Natural killer cell (primary cell): ENCODE measurements at regions not wholly inside any gene's neighbourhood (a gene's known extent, or its start where the extent isn't known, plus 50 kb on each side); places are given as distances from the start of the nearest gene placed in this dataset.

ENCODE experiments used
- ATAC-seq, 3 donors: fragments of 150-1000 bp in 2 of 3; fragments of 200-7000 bp in 1 of 3; cut with Tn5 transposase; 1 replicate in 1 of 3; 2 replicates in 2 of 3; pipeline ENCODE4 v1.10.0; 2021; ENCODE audit warnings: mild to moderate bottlenecking in 2 of 3, moderate library complexity in 2 of 3
- DNase-seq, 2 donors: peaks; one replicate each; pipeline versions ENCODE4 v3.0.0 to v3.0.0-alpha.2; 2013 to 2021; ENCODE audit warnings: mixed read lengths in 1 of 2
- H3K27ac ChIP-seq: one replicate; pipeline ENCODE4 v1.5.1; 2013; ENCODE audit warnings: mild to moderate bottlenecking, low read length
- H3K27me3 ChIP-seq: one replicate; pipeline ENCODE4 v1.6.1; 2013; ENCODE audit warnings: low read length; ENCODE audit not compliant: control insufficient read depth, insufficient read depth
- H3K36me3 ChIP-seq: one replicate; pipeline ENCODE4 v1.6.1; 2013; ENCODE audit warnings: low read length; ENCODE audit not compliant: control insufficient read depth, insufficient read depth
- H3K4me1 ChIP-seq: one replicate; pipeline ENCODE4 v1.6.1; 2013; ENCODE audit warnings: low read length; ENCODE audit not compliant: control insufficient read depth, insufficient read depth
- H3K4me3 ChIP-seq: one replicate; pipeline ENCODE4 v1.5.1; 2013; ENCODE audit warnings: low read length
- H3K9me3 ChIP-seq: one replicate; pipeline ENCODE4 v1.6.1; 2013; ENCODE audit warnings: low read length; ENCODE audit not compliant: control insufficient read depth, insufficient read depth
- H3K27ac Mint-ChIP-seq, 2 donors: one replicate each; pipeline ENCODE4 v1.8.0; 2022; ENCODE audit warnings: mild to moderate bottlenecking in 2 of 2, mixed read lengths in 2 of 2, moderate library complexity in 1 of 2
- H3K27me3 Mint-ChIP-seq, 2 donors: one replicate each; pipeline ENCODE4 v1.8.0; 2022; ENCODE audit warnings: low read depth in 2 of 2, mixed read lengths in 2 of 2
- H3K36me3 Mint-ChIP-seq: one replicate; pipeline ENCODE4 v1.8.0; 2022; ENCODE audit warnings: mixed read lengths
- H3K4me1 Mint-ChIP-seq, 2 donors: one replicate each; pipeline ENCODE4 v1.8.0; 2022; ENCODE audit warnings: mixed read lengths in 2 of 2
- H3K4me3 Mint-ChIP-seq: one replicate; pipeline ENCODE4 v1.8.0; 2022; ENCODE audit warnings: mild to moderate bottlenecking, moderate library complexity, mixed read lengths
- H3K9me3 Mint-ChIP-seq, 2 donors: one replicate each; pipeline ENCODE4 v1.8.0; 2022; ENCODE audit warnings: mixed read lengths in 2 of 2
- WGBS: methylation state at CpG from one replicate; pipeline ENCODE4 v1.1.7; 2013; ENCODE audit warnings: missing lambda C conversion rate; ENCODE audit not compliant: insufficient coverage; 5-methylcytosine and 5-hydroxymethylcytosine counted together
- intact Hi-C: fragments of 100-400 bp; cut with micrococcal nuclease; formaldehyde crosslinking; loops from one replicate; pipeline ENCODE4 v1.14.2; 2022
- TF ChIP-seq, protein P1 (sequence below): fragments of 200-600 bp; IDR thresholded peaks from one replicate; pipeline ENCODE4 v1.8.0; 2022; ENCODE audit warnings: antibody characterized with exemption

DNA sequence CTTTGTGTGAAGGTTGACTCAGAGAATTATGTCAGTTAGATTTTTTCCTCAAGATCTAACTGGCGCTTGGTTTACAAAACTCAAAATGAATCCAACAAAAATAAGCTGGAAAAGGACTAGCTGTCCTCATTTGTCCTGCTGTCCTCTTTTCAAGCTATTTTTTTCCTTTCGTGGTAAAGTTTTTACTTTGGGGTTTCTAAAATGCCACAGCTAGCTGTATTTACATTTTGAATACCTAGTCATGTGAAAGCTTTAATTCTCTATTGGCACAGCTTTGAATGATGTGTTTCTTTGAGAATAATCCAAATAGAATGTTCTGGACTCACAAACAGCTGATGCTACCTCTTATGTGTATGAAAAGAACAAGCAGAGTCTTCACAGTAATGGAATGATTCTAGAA lies 673.6 kb upstream of the NR5A2 start:
- Histone ChIP-seq H3K4me1 (no peaks in the 10 kb centered on the region), H3K9me3 (no peaks in the 10 kb centered on the region), H3K4me3 (no peak overlapping the region), H3K27ac (no peak overlapping the region), H3K36me3 (no peaks in the 10 kb centered on the region), H3K27me3 (no peaks in the 10 kb centered on the region)
- TF ChIP-seq, protein P1, sequence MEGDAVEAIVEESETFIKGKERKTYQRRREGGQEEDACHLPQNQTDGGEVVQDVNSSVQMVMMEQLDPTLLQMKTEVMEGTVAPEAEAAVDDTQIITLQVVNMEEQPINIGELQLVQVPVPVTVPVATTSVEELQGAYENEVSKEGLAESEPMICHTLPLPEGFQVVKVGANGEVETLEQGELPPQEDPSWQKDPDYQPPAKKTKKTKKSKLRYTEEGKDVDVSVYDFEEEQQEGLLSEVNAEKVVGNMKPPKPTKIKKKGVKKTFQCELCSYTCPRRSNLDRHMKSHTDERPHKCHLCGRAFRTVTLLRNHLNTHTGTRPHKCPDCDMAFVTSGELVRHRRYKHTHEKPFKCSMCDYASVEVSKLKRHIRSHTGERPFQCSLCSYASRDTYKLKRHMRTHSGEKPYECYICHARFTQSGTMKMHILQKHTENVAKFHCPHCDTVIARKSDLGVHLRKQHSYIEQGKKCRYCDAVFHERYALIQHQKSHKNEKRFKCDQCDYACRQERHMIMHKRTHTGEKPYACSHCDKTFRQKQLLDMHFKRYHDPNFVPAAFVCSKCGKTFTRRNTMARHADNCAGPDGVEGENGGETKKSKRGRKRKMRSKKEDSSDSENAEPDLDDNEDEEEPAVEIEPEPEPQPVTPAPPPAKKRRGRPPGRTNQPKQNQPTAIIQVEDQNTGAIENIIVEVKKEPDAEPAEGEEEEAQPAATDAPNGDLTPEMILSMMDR = no peak
- DNase-seq = no peak
- H3K27me3 Mint-ChIP-seq = peaks cover 0 to 6% of the 10 kb centered on the region in 2 donors
- no peaks in the 10 kb centered on the region for H3K36me3 Mint-ChIP-seq
- no peak for ATAC-seq
- H3K27ac Mint-ChIP-seq = no peak overlapping the region
- 83% methylated on average over 2 of the region's 2 CpGs for WGBS
- H3K4me1 Mint-ChIP-seq = no peaks in the 10 kb centered on the region
- intact Hi-C loops = no loop called here
- no peak overlapping the region for H3K4me3 Mint-ChIP-seq
- H3K9me3 Mint-ChIP-seq = peaks cover 2 to 6% of the 10 kb centered on the region in 2 donors

DNA sequence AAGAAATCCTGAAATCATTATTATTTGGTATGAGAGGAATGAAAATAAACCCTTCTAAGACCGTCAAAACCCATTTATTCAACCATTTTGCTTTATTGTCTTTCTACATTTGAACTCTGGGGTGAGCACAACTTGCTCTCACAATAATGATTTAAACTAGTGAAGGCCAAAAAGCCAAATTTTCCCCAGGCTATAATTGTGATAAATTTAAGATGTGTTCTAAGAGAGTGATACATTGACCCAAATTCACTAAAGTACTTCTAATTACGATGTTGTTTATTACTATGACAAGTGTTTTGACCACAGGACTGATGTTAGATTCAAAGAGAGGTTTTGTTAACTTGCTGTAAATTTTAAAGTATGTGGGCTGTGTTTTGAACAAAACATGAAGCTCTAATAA lies 670.9 kb upstream of the NR5A2 start:
- ATAC-seq (no peak), DNase-seq (no peak)
- WGBS = no CpG with 5 or more reads among the region's 2 CpGs
- Mint-ChIP-seq H3K27ac (no peak overlapping the region), H3K4me3 (no peak overlapping the region), H3K9me3 (peaks cover 0 to 3% of the 10 kb centered on the region in 2 donors), H3K27me3 (peaks cover 0 to 3% of the 10 kb centered on the region in 2 donors), H3K4me1 (no peaks in the 10 kb centered on the region), H3K36me3 (no peaks in the 10 kb centered on the region)
- H3K4me3 ChIP-seq = no peak overlapping the region
- no peaks in the 10 kb centered on the region for H3K9me3 ChIP-seq
- no peaks in the 10 kb centered on the region for H3K4me1 ChIP-seq
- H3K27me3 ChIP-seq = no peaks in the 10 kb centered on the region
- intact Hi-C loops = no loop called here
- TF ChIP-seq, protein P1 = no peak
- H3K36me3 ChIP-seq = no peaks in the 10 kb centered on the region
- H3K27ac ChIP-seq = no peak overlapping the region

- 93% methylated on average over 3 of the region's 3 CpGs for WGBS
- intact Hi-C loops = no loop called here
- Mint-ChIP-seq H3K4me1 (no peaks in the 10 kb centered on the region), H3K4me3 (no peak overlapping the region), H3K9me3 (peaks cover 0 to 3% of the 10 kb centered on the region in 2 donors), H3K27me3 (peaks cover 0 to 3% of the 10 kb centered on the region in 2 donors), H3K36me3 (no peaks in the 10 kb centered on the region), H3K27ac (no peak overlapping the region)
- no peak overlapping the region for H3K27ac ChIP-seq
- H3K4me1 ChIP-seq = no peaks in the 10 kb centered on the region
- H3K27me3 ChIP-seq = no peaks in the 10 kb centered on the region
- no peak overlapping the region for H3K4me3 ChIP-seq
- ATAC-seq = no peak
- DNase-seq = no peak
- no peaks in the 10 kb centered on the region for H3K9me3 ChIP-seq
- no peaks in the 10 kb centered on the region for H3K36me3 ChIP-seq
- TF ChIP-seq, protein P1 = no peak
These were observed 669.9 kb upstream of the NR5A2 start for GRCh38 chr1:199357599-199357998.

GRCh38 chr1:199362996-199363395 lies 664.5 kb upstream of the NR5A2 start:
- Histone ChIP-seq H3K27ac (no peak overlapping the region), H3K4me1 (no peaks in the 10 kb centered on the region), H3K27me3 (no peaks in the 10 kb centered on the region), H3K4me3 (no peak overlapping the region), H3K36me3 (no peaks in the 10 kb centered on the region), H3K9me3 (no peaks in the 10 kb centered on the region)
- ATAC-seq = no peak
- Mint-ChIP-seq H3K9me3 (no peaks in the 10 kb centered on the region), H3K27ac (no peak overlapping the region), H3K27me3 (no peaks in the 10 kb centered on the region), H3K4me3 (no peak overlapping the region), H3K4me1 (no peaks in the 10 kb centered on the region), H3K36me3 (no peaks in the 10 kb centered on the region)
- TF ChIP-seq, protein P1 = no peak
- intact Hi-C loops = no loop called here
- 100% methylated on average over 1 of the region's 1 CpG for WGBS
- DNase-seq = no peak
